OCI-LY1 (cell line): ENCODE measurements at regions not wholly inside any gene's neighbourhood (a gene's known extent, or its start where the extent isn't known, plus 50 kb on each side); places are given as distances from the start of the nearest gene placed in this dataset.

ENCODE experiments used
- H2AFZ ChIP-seq: fragments of 200-600 bp; sonication (generic), shearing (Covaris generic); 2 replicates; pipeline ENCODE4 v1.6.0; 2014; ENCODE audit warnings: antibody characterized with exemption, mild to moderate bottlenecking, low read length
- H3F3A ChIP-seq: fragments of 200-600 bp; sonication (generic), shearing (Covaris generic); 2 replicates; pipeline ENCODE4 v1.6.0; 2014; ENCODE audit warnings: mild to moderate bottlenecking, antibody characterized with exemption, low read length, moderate library complexity; ENCODE audit not compliant: insufficient read depth
- H3K27ac ChIP-seq: fragments of 200-600 bp; sonication (generic); 2 replicates; pipeline ENCODE4 v1.5.1; 2014; ENCODE audit warnings: low read length, mixed run types, mild to moderate bottlenecking, low read depth; ENCODE audit not compliant: poor library complexity, severe bottlenecking
- H3K27me3 ChIP-seq: fragments of 200-600 bp; sonication (generic); 2 replicates; pipeline ENCODE4 v1.6.0; 2014; ENCODE audit warnings: antibody characterized with exemption, mild to moderate bottlenecking, low read length, moderate library complexity; ENCODE audit not compliant: insufficient read depth
- H3K36me3 ChIP-seq: fragments of 200-600 bp; sonication (generic); 2 replicates; pipeline ENCODE4 v1.6.1; 2014; ENCODE audit warnings: mild to moderate bottlenecking, antibody characterized with exemption, low read length, moderate library complexity, mixed read lengths; ENCODE audit not compliant: insufficient read depth
- H3K4me1 ChIP-seq: fragments of 200-600 bp; sonication (generic); 2 replicates; pipeline ENCODE4 v1.5.1; 2014; ENCODE audit warnings: mild to moderate bottlenecking, low read length, moderate library complexity; ENCODE audit not compliant: insufficient read depth, severe bottlenecking
- H3K4me2 ChIP-seq: fragments of 200-600 bp; sonication (generic), shearing (Covaris generic); 2 replicates; pipeline ENCODE4 v1.6.1; 2014; ENCODE audit warnings: low read length
- H3K4me3 ChIP-seq: fragments of 200-600 bp; sonication (generic); 2 replicates; pipeline ENCODE4 v1.5.1; 2014; ENCODE audit warnings: low read length, low read depth, mild to moderate bottlenecking, mixed read lengths; ENCODE audit not compliant: poor library complexity, severe bottlenecking
- H3K79me2 ChIP-seq: fragments of 200-600 bp; shearing (Covaris generic); 2 replicates; pipeline ENCODE4 v1.6.1; 2016; ENCODE audit warnings: mixed run types, low read length, mixed read lengths; ENCODE audit not compliant: insufficient read depth
- H3K9ac ChIP-seq: fragments of 200-600 bp; sonication (generic), shearing (Covaris generic); 2 replicates; pipeline ENCODE4 v1.6.1; 2014; ENCODE audit warnings: mild to moderate bottlenecking, low read length, mixed read lengths
- H3K9me2 ChIP-seq: fragments of 200-600 bp; sonication (generic), shearing (Covaris generic); 2 replicates; pipeline ENCODE4 v1.6.1; 2014; ENCODE audit warnings: low read depth, mild to moderate bottlenecking, low read length, mixed read lengths
- H3K9me3 ChIP-seq: fragments of 200-600 bp; shearing (Covaris generic); 2 replicates; pipeline ENCODE4 v1.6.1; 2014; ENCODE audit warnings: low read length, mixed read lengths
- H4K20me1 ChIP-seq: fragments of 200-600 bp; sonication (generic), shearing (Covaris generic); 2 replicates; pipeline ENCODE4 v1.6.0; 2016; ENCODE audit warnings: mild to moderate bottlenecking, low read length; ENCODE audit not compliant: insufficient read depth
- CTCF ChIP-seq: fragments of 200-600 bp; sonication (generic), shearing (Covaris generic); IDR thresholded peaks from 2 replicates; pipeline ENCODE4 v1.5.1; 2017; ENCODE audit warnings: mild to moderate bottlenecking, antibody characterized with exemption, low read length, moderate library complexity, mixed read lengths
- EZH2 ChIP-seq: fragments of 200-600 bp; sonication (generic), shearing (Covaris generic); IDR thresholded peaks from 2 replicates; pipeline ENCODE4 v1.8.0; 2017; ENCODE audit warnings: borderline replicate concordance, mixed run types, mild to moderate bottlenecking, antibody characterized with exemption, low read length, moderate library complexity, mixed read lengths

- H3K4me2 ChIP-seq, result no peak overlapping the region
- H3K27ac ChIP-seq, result no peak overlapping the region
- H3K9me3 ChIP-seq, result no peaks in the 10 kb centered on the region
- H3K4me1 ChIP-seq, result no peaks in the 10 kb centered on the region
- no peaks in the 10 kb centered on the region for H3F3A ChIP-seq
- H3K79me2 ChIP-seq, result no peaks in the 10 kb centered on the region
- H3K9me2 ChIP-seq, result no peaks in the 10 kb centered on the region
- no peak overlapping the region for H3K9ac ChIP-seq
- H3K4me3 ChIP-seq, result no peak overlapping the region
- no peak overlapping the region for H2AFZ ChIP-seq
- H3K27me3 ChIP-seq, result no peaks in the 10 kb centered on the region
- TF ChIP-seq EZH2, result no peak
- TF ChIP-seq CTCF, result no peak
- H3K36me3 ChIP-seq, result no peaks in the 10 kb centered on the region
- H4K20me1 ChIP-seq, result no peaks in the 10 kb centered on the region
Measured at GRCh38 chr2:194559523-194559922, 1097.5 kb upstream of the SLC39A10 start.

- Histone ChIP-seq H2AFZ (no peak overlapping the region), H3K4me3 (no peak overlapping the region), H3K27ac (no peak overlapping the region), H3K9me3 (no peaks in the 10 kb centered on the region), H3K27me3 (no peaks in the 10 kb centered on the region), H3K4me1 (no peaks in the 10 kb centered on the region), H3K9ac (no peak overlapping the region), H3K9me2 (no peaks in the 10 kb centered on the region), H3F3A (no peaks in the 10 kb centered on the region), H3K79me2 (no peaks in the 10 kb centered on the region), H3K4me2 (no peak overlapping the region), H3K36me3 (no peaks in the 10 kb centered on the region), H4K20me1 (no peaks in the 10 kb centered on the region)
- no peak for TF ChIP-seq EZH2
- TF ChIP-seq CTCF, result no peak
Measured at GRCh38 chr2:194557993-194558392, 1099.0 kb upstream of the SLC39A10 start.

GRCh38 chr2:194556629-194557028 lies 1100.4 kb upstream of the SLC39A10 start:
- Histone ChIP-seq H3F3A (no peaks in the 10 kb centered on the region), H3K27me3 (no peaks in the 10 kb centered on the region), H3K9me3 (no peaks in the 10 kb centered on the region), H3K9me2 (no peaks in the 10 kb centered on the region), H4K20me1 (no peaks in the 10 kb centered on the region), H3K79me2 (no peaks in the 10 kb centered on the region), H3K4me2 (no peak overlapping the region), H3K4me3 (no peak overlapping the region), H3K9ac (no peak overlapping the region), H3K36me3 (no peaks in the 10 kb centered on the region), H3K27ac (no peak overlapping the region), H2AFZ (no peak overlapping the region), H3K4me1 (no peaks in the 10 kb centered on the region)
- TF ChIP-seq EZH2, result no peak
- no peak for TF ChIP-seq CTCF
